Activated CD8-positive, alpha-beta memory T cell treated with anti-CD3 and anti-CD28 coated beads for 1 hour (primary cell): ENCODE measurements at regions not wholly inside any gene's neighbourhood (a gene's known extent, or its start where the extent isn't known, plus 50 kb on each side); places are given as distances from the start of the nearest gene placed in this dataset.

Experiments used
- DNase-seq, 2 donors: peaks; one replicate each; pipeline ENCODE4 v3.0.0-alpha.2; 2020; ENCODE audit warnings: low read depth in 1 of 2; ENCODE audit errors: extremely low read depth in 1 of 2

- no peak for DNase-seq
Observed at GRCh38 chr1:235027076-235027861, 101.4 kb downstream of the TOMM20 start.

- DNase-seq, result no peak
Observed at GRCh38 chr1:235025422-235025984, 103.1 kb downstream of the TOMM20 start.

DNA sequence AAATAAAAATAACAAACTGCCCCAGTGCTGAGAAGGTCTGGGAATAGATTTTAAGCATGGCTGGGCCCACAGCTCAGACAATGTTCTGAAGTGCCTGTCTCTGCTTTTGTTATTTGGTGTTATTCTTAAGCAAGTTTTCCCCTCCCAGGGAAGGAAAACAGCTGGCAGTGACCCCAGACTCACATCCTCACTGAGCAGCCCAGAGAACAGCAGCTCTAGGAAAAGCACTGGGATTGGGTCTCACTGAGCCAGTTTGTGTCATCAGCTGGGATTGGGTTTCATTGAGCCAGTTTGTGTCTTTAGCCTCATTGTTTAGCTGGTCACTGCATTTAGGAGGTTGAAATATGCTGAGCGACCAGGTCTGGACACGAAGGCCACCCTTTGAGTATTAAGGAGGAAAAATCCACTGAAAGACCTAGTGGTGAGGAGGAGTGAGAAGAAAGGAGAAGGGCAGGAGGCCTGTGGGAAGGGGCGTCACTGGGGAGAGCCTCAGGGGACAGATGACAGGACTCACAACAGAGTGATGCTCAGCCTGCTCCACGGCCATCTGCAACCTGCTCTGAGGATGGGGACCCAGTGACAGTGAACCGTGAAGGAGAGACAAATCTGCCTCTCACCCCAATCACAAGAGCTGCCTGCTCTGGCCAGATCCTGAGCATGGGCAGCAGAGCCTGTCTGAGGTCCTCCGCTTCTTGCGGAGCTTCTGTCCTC lies 103.8 kb downstream of the TOMM20 start:
- DNase-seq, result no peak

- no peak for DNase-seq
Observed at GRCh38 chr1:235023711-235024439, 104.8 kb downstream of the TOMM20 start.

DNA sequence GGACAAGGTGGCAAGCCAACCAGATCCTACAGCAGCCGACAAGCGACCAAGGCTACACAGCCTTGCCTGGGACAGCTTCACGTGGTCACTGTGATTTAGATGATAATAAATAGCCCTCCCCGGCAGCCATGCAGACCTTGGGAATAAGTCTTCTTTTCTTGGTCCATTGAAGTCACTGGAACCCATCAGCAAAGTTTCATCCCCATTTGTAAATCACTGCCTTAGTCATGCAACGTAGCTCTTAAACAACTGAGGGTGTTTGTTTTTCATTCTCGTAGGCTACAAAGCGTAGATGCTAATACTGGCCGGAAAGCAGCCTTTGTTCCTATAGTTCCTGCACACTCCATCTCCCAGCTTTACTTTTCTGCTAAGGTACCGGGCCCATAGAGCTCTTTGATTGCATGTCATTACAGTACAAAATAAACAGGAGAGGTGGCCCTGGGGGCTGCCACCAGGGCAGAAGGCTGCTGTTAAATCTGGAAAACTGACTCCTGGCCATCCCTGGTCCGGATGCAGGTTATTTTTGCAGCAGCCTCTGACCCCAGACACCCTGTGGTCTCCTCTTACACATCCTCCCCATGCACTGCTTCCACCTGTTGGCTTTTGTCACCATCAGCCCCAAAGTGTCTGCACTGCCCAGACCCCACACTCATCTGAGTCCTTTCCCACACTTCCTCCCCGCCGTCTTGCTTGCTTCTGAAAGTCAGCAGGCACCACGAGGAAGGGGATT lies 105.5 kb downstream of the TOMM20 start:
- DNase-seq, result no peak

DNA sequence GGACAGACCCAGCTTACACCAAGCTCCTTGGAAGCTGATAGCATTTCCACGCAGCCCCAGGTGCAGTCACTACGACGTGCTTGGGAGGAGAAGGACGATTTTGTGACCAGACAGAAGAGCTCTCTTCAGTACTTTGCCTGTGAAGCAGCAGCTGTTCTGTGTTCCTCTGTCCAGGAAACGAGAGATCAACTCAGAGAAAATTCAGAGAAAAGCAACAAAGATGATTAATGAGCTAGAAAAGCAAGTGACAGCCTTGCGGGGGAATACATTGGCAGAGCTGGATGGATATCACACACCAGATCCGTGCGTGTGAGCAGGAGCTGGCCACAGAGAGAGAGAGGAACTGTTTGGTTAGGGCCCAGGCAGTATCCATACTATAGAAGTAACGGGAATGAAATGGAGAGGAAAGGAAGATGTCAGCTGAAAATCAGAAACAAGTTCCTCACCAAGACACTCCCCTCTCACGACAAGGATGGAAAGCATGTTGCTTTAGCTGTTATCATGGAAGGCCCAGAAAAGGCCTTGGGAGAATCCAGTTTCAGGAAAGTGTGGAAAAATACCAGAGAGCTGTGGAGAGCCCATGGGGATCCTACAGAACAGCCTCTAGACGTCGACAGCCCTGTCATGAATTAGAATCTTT lies 106.2 kb downstream of the TOMM20 start:
- no peak for DNase-seq

DNA sequence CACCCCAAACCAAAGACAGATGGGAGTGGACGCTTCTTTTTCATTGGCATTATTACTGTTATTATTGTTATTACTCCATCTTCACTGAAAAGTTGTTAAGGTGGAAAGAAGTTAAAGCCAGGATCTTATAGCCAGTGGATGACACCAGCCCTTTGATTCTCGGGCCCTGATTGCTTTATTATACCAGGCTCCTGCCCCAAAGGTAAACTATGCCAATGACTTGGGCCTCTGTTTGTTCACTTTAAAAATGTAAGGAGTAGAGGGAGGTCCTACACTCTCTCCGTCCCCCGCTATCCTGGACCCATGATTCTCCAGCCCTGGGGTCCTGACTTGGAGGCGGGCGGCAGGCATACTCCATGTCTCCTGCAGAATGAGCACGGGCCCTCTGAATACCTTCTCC lies 106.8 kb downstream of the TOMM20 start:
- no peak for DNase-seq

GRCh38 chr1:235021321-235021720 lies 107.3 kb downstream of the TOMM20 start:
- DNase-seq, result no peak

- no peak for DNase-seq
Observed at GRCh38 chr1:235019961-235020360, 108.7 kb downstream of the TOMM20 start.

- no peak for DNase-seq
Observed at GRCh38 chr1:235019471-235019870, 109.2 kb downstream of the TOMM20 start.

DNA sequence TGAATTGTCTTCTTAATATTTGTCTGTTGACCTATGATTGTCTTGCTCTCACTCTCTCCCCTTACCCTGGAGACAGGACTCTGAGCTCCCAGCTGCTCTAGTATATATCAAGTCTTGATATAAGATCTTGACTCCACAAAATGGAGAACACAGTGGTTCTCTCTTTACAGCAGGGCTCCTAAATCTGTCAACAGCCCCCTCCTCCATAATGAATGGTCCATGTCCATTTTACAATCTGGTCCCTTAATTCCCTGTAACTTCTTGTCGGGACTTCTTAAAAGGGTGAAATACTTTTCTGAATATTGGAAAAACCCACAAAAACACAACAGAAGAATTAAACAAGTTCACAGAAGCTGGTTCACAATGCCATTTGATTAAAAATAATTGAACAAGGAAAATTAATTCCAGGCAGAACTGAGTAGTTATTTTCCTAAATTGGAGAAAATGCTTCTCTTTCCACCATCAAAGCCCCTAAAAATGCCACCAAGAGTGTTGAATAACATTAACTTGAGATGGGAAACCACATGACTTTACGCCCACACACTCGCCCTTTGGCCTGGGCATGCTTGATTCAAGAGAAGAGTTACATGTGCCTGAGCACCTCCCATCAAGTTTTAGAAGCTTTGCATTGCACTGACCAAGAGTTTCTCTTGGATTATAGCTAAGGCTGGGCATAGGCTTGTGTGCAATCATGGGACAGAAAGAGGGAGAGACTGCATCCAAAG lies 109.8 kb downstream of the TOMM20 start:
- DNase-seq, result no peak

- no peak for DNase-seq
Observed at GRCh38 chr1:235018161-235018560, 110.5 kb downstream of the TOMM20 start.

DNA sequence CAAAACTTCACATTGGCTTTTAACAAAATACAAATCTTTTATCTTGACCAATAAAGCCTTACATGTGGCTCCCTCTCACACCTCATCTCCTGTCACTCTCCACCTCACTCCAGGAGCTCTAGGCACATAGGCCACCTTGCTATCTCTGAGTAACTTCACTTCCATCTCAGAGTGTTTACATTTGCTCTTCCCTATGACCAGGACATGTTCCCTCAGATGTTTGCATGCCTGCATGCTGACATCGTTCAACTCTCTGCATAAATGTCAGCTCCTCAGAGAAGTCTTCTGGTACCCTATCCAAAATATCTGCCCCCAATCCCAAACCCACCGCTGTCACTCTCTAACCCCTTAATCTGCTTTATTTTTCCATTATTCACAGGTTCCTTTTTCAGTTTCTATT lies 110.9 kb downstream of the TOMM20 start:
- DNase-seq, result no peak

- no peak for DNase-seq
Observed at GRCh38 chr1:235017191-235017590, 111.4 kb downstream of the TOMM20 start.

GRCh38 chr1:235015291-235015985 lies 113.2 kb downstream of the TOMM20 start:
- no peak for DNase-seq

DNA sequence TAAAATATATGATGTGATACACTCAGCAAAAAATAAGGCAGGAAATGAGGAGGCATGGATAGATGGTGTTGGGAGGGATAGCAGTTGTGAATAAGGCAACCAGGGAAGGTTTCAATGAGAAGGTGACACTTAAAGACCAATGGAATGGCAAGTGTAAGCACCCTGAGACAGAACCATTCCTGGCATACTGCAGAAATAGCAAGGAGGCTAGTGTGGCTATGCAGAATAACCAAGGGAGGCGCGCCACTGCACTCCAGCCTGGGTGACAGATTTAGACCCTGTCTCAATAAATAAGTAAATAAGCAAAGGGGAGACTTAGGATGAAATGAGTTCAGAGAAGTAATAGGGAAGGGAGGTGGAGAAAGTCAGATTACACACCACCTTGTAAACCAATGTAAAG lies 113.9 kb downstream of the TOMM20 start:
- DNase-seq, result no peak

- no peak for DNase-seq
Observed at GRCh38 chr1:235013512-235013911, 115.1 kb downstream of the TOMM20 start.

DNA sequence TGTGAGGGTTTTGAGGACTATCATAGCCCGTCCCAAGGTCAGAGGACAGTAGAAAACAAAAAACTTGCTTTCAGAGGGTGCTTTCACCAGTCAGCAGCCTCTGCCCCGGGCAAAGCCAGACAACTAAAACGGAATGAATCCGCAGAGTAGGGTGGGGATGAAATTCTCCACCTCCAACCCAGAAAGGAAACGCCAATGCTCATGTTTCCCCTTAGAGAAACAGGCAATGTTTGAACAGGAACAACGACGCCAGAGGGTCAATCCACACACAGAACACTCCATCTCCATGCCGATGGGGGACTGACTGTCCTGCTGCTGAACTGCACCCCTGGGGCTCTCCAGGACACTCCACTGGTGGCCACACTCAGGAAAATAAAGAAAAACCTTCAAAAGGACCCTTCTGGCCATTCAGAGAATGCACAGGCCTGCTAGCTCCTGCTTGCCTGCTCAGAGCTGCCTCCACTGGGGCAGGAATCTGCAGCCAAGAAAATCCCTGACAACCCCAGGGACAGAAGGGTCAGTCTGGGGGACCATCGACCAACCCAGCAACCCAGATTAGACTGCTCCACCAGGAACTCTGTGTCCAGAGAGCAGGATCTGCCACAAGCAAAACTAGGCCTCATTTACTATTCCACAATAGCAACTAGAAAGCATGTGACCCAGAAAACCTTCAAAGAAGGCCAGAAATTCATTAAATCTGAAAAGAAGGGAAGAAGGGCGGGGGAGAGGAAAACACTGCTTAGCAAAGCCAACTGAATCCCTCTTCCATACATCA lies 116.0 kb downstream of the TOMM20 start:
- DNase-seq, result no peak
